Osteoblast (primary cell): ENCODE measurements at regions not wholly inside any gene's neighbourhood (a gene's known extent, or its start where the extent isn't known, plus 50 kb on each side); places are given as distances from the start of the nearest gene placed in this dataset.

Experiments used
- DNase-seq: peaks from one replicate; pipeline ENCODE4 v3.0.0; 2011; ENCODE audit warnings: low spot score, mixed read lengths; ENCODE audit not compliant: insufficient read length; ENCODE audit errors: missing footprints
- H2AFZ ChIP-seq: 2 replicates; pipeline ENCODE4 v1.6.0; 2011; ENCODE audit warnings: mild to moderate bottlenecking, low read length
- H3K27ac ChIP-seq: 2 replicates; pipeline ENCODE4 v1.5.1; 2011; ENCODE audit warnings: mild to moderate bottlenecking, low read depth, low read length, moderate library complexity
- H3K27me3 ChIP-seq: 2 replicates; pipeline ENCODE4 v1.6.0; 2012; ENCODE audit warnings: mild to moderate bottlenecking, control low read depth, inconsistent platforms, low read length, moderate library complexity; ENCODE audit not compliant: insufficient read depth
- H3K36me3 ChIP-seq: 2 replicates; pipeline ENCODE4 v1.5.1; 2011; ENCODE audit warnings: mild to moderate bottlenecking, low read length, control low read depth, moderate library complexity; ENCODE audit not compliant: insufficient read depth
- H3K4me1 ChIP-seq: 2 replicates; pipeline ENCODE4 v1.5.1; 2011; ENCODE audit warnings: mild to moderate bottlenecking, low read length, control low read depth, moderate library complexity; ENCODE audit not compliant: insufficient read depth
- H3K4me2 ChIP-seq: 2 replicates; pipeline ENCODE4 v1.6.0; 2011; ENCODE audit warnings: mild to moderate bottlenecking, low read length; ENCODE audit not compliant: insufficient read depth
- H3K4me3 ChIP-seq: fragments of 200-600 bp; sonication (generic); 3 replicates; pipeline ENCODE4 v1.5.1; 2012; ENCODE audit warnings: mild to moderate bottlenecking, low read length, inconsistent platforms; ENCODE audit not compliant: insufficient read depth
- H3K79me2 ChIP-seq: 2 replicates; pipeline ENCODE4 v1.6.0; 2012; ENCODE audit warnings: mild to moderate bottlenecking, low read length, control low read depth, inconsistent platforms; ENCODE audit not compliant: insufficient read depth
- H3K9me3 ChIP-seq: 2 replicates; pipeline ENCODE4 v1.5.1; 2011; ENCODE audit warnings: low read depth, low read length, control low read depth
- H4K20me1 ChIP-seq: 2 replicates; pipeline ENCODE4 v1.6.0; 2012; ENCODE audit warnings: mild to moderate bottlenecking, low read length, control low read depth; ENCODE audit not compliant: insufficient read depth
- CTCF ChIP-seq: IDR thresholded peaks from 2 replicates; pipeline ENCODE4 v1.5.1; 2011; ENCODE audit warnings: mild to moderate bottlenecking, low read depth, low read length, moderate library complexity; ENCODE audit errors: extremely low read depth

DNA sequence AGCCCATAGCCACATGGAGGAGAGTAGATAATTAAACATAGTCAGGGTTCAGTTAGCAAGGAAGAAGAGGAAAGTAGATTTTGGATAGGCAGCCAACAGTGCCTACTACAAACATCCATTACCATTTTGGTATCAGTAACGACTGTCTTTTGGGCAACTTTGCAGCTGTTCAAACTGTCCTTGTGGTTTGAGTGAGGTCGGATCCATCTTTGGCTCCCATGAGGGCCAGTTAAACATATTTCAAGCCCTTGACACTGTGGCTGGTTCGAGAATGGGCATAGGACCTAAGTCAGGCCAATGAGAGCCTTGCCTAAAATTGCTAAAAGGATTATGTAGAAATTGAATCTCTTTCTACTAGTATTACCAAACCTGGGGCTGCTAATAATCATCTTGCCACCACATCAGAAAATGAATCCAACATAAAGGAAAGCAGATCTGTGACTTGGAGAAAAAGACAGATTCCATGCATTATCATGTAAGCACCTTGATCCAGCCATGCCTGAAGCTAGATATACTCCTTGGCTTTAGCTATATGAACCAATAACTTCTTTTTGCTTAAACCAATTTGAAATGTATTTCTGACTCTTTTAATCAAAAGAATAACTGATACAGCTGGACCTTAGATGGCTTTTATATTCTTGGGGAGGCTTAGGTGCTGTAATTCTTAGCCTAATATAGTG is 75.0 kb upstream of the STAM2 start:
- Histone ChIP-seq H3K27ac (no peak overlapping the region), H3K9me3 (no peaks in the 10 kb centered on the region), H3K4me3 (no peak overlapping the region), H3K4me2 (no peak overlapping the region), H3K36me3 (no peaks in the 10 kb centered on the region), H2AFZ (no peak overlapping the region), H4K20me1 (no peaks in the 10 kb centered on the region), H3K4me1 (no peaks in the 10 kb centered on the region), H3K27me3 (no peaks in the 10 kb centered on the region), H3K79me2 (no peaks in the 10 kb centered on the region)
- no peak for TF ChIP-seq CTCF
- no peak for DNase-seq

DNA sequence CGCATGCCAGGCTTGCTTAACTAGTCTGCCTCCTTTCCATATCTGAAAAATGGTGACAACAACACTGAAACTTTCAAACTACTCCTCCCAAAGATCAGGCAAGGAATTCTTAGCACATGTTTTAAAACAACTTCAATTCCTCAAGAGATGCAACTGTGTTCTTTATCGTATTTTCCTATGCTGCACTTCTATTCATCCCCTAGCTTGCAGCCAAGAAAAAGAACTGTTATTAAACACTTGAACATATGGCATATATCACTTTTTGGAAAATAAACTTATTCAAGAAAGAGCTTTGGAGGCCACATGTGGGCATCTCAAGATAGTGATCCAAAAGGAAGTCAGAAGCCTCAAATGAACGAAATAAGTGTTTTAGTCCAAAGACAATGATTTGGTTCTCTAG is 75.6 kb upstream of the STAM2 start:
- DNase-seq, result no peak
- Histone ChIP-seq H2AFZ (no peak overlapping the region), H3K4me2 (no peak overlapping the region), H3K36me3 (no peaks in the 10 kb centered on the region), H3K4me3 (no peak overlapping the region), H3K4me1 (no peaks in the 10 kb centered on the region), H4K20me1 (no peaks in the 10 kb centered on the region), H3K27ac (no peak overlapping the region), H3K27me3 (no peaks in the 10 kb centered on the region), H3K79me2 (no peaks in the 10 kb centered on the region), H3K9me3 (no peaks in the 10 kb centered on the region)
- TF ChIP-seq CTCF, result no peak

- Histone ChIP-seq H3K4me1 (no peaks in the 10 kb centered on the region), H3K27ac (no peak overlapping the region), H2AFZ (no peak overlapping the region), H3K4me3 (no peak overlapping the region), H3K36me3 (no peaks in the 10 kb centered on the region), H4K20me1 (no peaks in the 10 kb centered on the region), H3K9me3 (no peaks in the 10 kb centered on the region), H3K27me3 (no peaks in the 10 kb centered on the region), H3K4me2 (no peak overlapping the region), H3K79me2 (no peaks in the 10 kb centered on the region)
- TF ChIP-seq CTCF, result no peak
- DNase-seq, result no peak
These were observed 76.2 kb upstream of the STAM2 start for GRCh38 chr2:152251811-152252210.

DNA sequence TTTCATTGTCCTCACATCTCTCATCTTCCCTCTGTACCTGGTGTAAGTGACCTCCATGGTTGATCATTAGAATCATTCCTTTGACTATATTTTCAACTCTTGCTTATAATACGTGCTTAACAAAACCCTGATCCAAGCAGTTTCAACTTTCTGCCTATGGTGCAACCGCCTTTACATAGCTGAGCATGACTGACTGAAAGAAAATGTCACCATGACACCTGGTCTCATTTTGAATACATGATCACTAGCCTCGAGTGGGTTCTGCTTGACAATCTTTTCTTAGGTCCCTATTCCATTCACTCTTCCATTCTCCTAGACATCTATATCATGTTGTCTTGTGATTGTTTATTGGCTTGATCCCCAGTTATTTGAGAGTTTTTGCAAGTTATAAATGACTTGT is 78.9 kb upstream of the STAM2 start:
- DNase-seq, result no peak
- Histone ChIP-seq H3K27ac (no peak overlapping the region), H3K27me3 (no peaks in the 10 kb centered on the region), H3K4me3 (no peak overlapping the region), H3K79me2 (no peaks in the 10 kb centered on the region), H3K36me3 (no peaks in the 10 kb centered on the region), H2AFZ (no peak overlapping the region), H3K9me3 (no peaks in the 10 kb centered on the region), H3K4me2 (no peak overlapping the region), H4K20me1 (no peaks in the 10 kb centered on the region), H3K4me1 (no peaks in the 10 kb centered on the region)
- no peak for TF ChIP-seq CTCF
